SU-DHL-6 (cell line): ENCODE measurements at regions not wholly inside any gene's neighbourhood (a gene's known extent, or its start where the extent isn't known, plus 50 kb on each side); places are given as distances from the start of the nearest gene placed in this dataset.

Source experiments
- H2AFZ ChIP-seq: fragments of 200-600 bp; sonication (generic); 2 replicates; pipeline ENCODE4 v1.6.1; 2014; ENCODE audit warnings: low read depth, mild to moderate bottlenecking, moderate library complexity, mixed read lengths, antibody characterized with exemption, low read length; ENCODE audit not compliant: severe bottlenecking
- H3F3A ChIP-seq: fragments of 200-600 bp; shearing (Covaris generic); 2 replicates; pipeline ENCODE4 v1.6.0; 2016; ENCODE audit warnings: antibody characterized with exemption, mild to moderate bottlenecking; ENCODE audit not compliant: insufficient read depth
- H3K27ac ChIP-seq: fragments of 200-600 bp; sonication (generic); 2 replicates; pipeline ENCODE4 v1.5.1; 2016; ENCODE audit warnings: low read depth, mild to moderate bottlenecking, low read length, moderate library complexity, mixed read lengths
- H3K27me3 ChIP-seq: fragments of 200-600 bp; sonication (generic), shearing (Covaris generic); 2 replicates; pipeline ENCODE4 v1.6.0; 2014; ENCODE audit warnings: mild to moderate bottlenecking, low read length
- H3K36me3 ChIP-seq: fragments of 200-600 bp; sonication (generic); 2 replicates; pipeline ENCODE4 v1.6.1; 2014; ENCODE audit warnings: mild to moderate bottlenecking, low read length, mixed read lengths
- H3K4me2 ChIP-seq: fragments of 300-600, 200-600 bp; shearing (Covaris generic), sonication (generic); 2 replicates; pipeline ENCODE4 v1.6.0; 2014; ENCODE audit warnings: low read length, low read depth, mild to moderate bottlenecking; ENCODE audit not compliant: poor library complexity, severe bottlenecking
- H3K4me3 ChIP-seq: fragments of 200-600 bp; sonication (generic); 2 replicates; pipeline ENCODE4 v1.5.1; 2014; ENCODE audit warnings: antibody characterized with exemption, low read length, mild to moderate bottlenecking, mixed read lengths; ENCODE audit not compliant: insufficient read depth, poor library complexity, severe bottlenecking
- H3K79me2 ChIP-seq: fragments of 200-600 bp; sonication (generic); 2 replicates; pipeline ENCODE4 v1.6.1; 2014; ENCODE audit warnings: mild to moderate bottlenecking, low read length, moderate library complexity; ENCODE audit not compliant: insufficient read depth
- H3K9ac ChIP-seq: fragments of 200-600 bp; sonication (generic); 2 replicates; pipeline ENCODE4 v1.7.0; 2014; ENCODE audit warnings: mild to moderate bottlenecking, low read length
- H3K9me2 ChIP-seq: fragments of 200-600 bp; sonication (generic); replicated peaks from 2 replicates; pipeline ENCODE4 v1.6.1; 2014; ENCODE audit warnings: low read length; ENCODE audit not compliant: insufficient read depth
- H3K9me3 ChIP-seq: fragments of 200-600 bp; sonication (generic); 2 replicates; pipeline ENCODE4 v1.6.1; 2014; ENCODE audit warnings: low read length, mixed read lengths; ENCODE audit not compliant: insufficient read depth
- H4K20me1 ChIP-seq: fragments of 200-600 bp; sonication (generic); 2 replicates; pipeline ENCODE4 v1.6.1; 2014; ENCODE audit warnings: low read depth, mild to moderate bottlenecking, antibody characterized with exemption, low read length, moderate library complexity, mixed read lengths
- CTCF ChIP-seq: fragments of 200-600 bp; sonication (generic); IDR thresholded peaks from one replicate; pipeline ENCODE4 v1.5.1; 2017; ENCODE audit warnings: antibody characterized with exemption, mild to moderate bottlenecking, low read length, moderate library complexity; ENCODE audit not compliant: insufficient read depth, poor library complexity, severe bottlenecking
- EZH2phosphoT487 ChIP-seq: fragments of 200-600 bp; sonication (generic), shearing (Covaris generic); conservative IDR thresholded peaks from 2 replicates; pipeline ENCODE4 v1.6.1; 2018; ENCODE audit warnings: mild to moderate bottlenecking, antibody characterized with exemption, low read length, moderate library complexity, mixed read lengths

- no peak overlapping the region for H3K9ac ChIP-seq
Measured at GRCh38 chr3:107272471-107272870, 104.8 kb upstream of the CCDC54 start.

GRCh38 chr3:107272885-107273284, 104.4 kb upstream of the CCDC54 start:
- Histone ChIP-seq H3K4me2 (no peak overlapping the region), H3K9ac (no peak overlapping the region), H3K4me3 (no peak overlapping the region), H3F3A (no peaks in the 10 kb centered on the region), H3K79me2 (no peaks in the 10 kb centered on the region), H3K27ac (no peak overlapping the region), H3K9me3 (no peaks in the 10 kb centered on the region), H2AFZ (no peak overlapping the region), H3K36me3 (no peaks in the 10 kb centered on the region), H4K20me1 (no peaks in the 10 kb centered on the region), H3K27me3 (no peaks in the 10 kb centered on the region), H3K9me2 (no peaks in the 10 kb centered on the region)
- no peak for TF ChIP-seq CTCF
- no peak for TF ChIP-seq EZH2phosphoT487

More at GRCh38 chr3:107272471-107272870, 104.8 kb upstream of the CCDC54 start:
- Histone ChIP-seq H3K9me2 (no peaks in the 10 kb centered on the region), H2AFZ (no peak overlapping the region), H3K4me3 (no peak overlapping the region), H3K79me2 (no peaks in the 10 kb centered on the region), H3K27ac (no peak overlapping the region), H3K27me3 (no peaks in the 10 kb centered on the region), H3F3A (no peaks in the 10 kb centered on the region), H3K4me2 (no peak overlapping the region), H3K9me3 (no peaks in the 10 kb centered on the region), H4K20me1 (no peaks in the 10 kb centered on the region), H3K36me3 (no peaks in the 10 kb centered on the region)
- TF ChIP-seq CTCF (no peak), EZH2phosphoT487 (no peak)

- Histone ChIP-seq H3K9me2 (no peaks in the 10 kb centered on the region), H3K9me3 (no peaks in the 10 kb centered on the region), H3K27ac (no peak overlapping the region), H3K4me3 (no peak overlapping the region), H3K36me3 (no peaks in the 10 kb centered on the region), H3K9ac (no peak overlapping the region), H3F3A (no peaks in the 10 kb centered on the region), H2AFZ (no peak overlapping the region), H3K4me2 (no peak overlapping the region), H3K79me2 (no peaks in the 10 kb centered on the region), H3K27me3 (no peaks in the 10 kb centered on the region), H4K20me1 (no peaks in the 10 kb centered on the region)
- no peak for TF ChIP-seq EZH2phosphoT487
- TF ChIP-seq CTCF = no peak
Measured at GRCh38 chr3:107273771-107274170, 103.5 kb upstream of the CCDC54 start.

- Histone ChIP-seq H4K20me1 (no peaks in the 10 kb centered on the region), H3K4me3 (no peak overlapping the region), H3K27ac (no peak overlapping the region), H3K27me3 (no peaks in the 10 kb centered on the region), H3K4me2 (no peak overlapping the region), H3K9me3 (no peaks in the 10 kb centered on the region), H2AFZ (no peak overlapping the region), H3K79me2 (no peaks in the 10 kb centered on the region), H3K9me2 (no peaks in the 10 kb centered on the region), H3K36me3 (no peaks in the 10 kb centered on the region), H3K9ac (no peak overlapping the region), H3F3A (no peaks in the 10 kb centered on the region)
- no peak for TF ChIP-seq EZH2phosphoT487
- no peak for TF ChIP-seq CTCF
Measured at GRCh38 chr3:107275511-107275910, 101.7 kb upstream of the CCDC54 start.
